ENCODE measurements at regions not wholly inside any gene's neighbourhood (a gene's known extent, or its start where the extent isn't known, plus 50 kb on each side); places are given as distances from the start of the nearest gene placed in this dataset.

DNA sequence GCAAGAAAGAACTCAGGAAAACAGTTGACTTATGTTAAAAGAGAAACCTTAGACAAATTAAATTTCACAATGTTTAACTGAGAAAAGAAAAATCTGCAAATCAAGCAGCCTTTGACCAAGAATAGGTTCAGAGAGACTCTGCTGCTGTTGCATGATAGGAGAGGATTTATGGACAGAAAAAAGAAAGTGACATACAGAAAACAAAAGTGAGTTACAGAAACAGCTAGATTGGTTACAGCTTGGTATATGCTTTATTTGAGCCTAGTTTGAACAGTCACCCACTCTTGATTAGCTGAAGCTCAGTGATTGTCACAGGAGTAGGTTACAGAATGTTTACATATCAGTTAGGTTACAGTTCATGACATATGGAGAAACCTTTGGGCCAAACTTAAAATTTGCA, 258.2 kb upstream of the SPOPL start:
- no peak for TF ChIP-seq POLR2A (IDR thresholded peaks at IDR 0.05; ENCODE audit: extremely low read depth, insufficient read length)
- TF ChIP-seq, protein P1, sequence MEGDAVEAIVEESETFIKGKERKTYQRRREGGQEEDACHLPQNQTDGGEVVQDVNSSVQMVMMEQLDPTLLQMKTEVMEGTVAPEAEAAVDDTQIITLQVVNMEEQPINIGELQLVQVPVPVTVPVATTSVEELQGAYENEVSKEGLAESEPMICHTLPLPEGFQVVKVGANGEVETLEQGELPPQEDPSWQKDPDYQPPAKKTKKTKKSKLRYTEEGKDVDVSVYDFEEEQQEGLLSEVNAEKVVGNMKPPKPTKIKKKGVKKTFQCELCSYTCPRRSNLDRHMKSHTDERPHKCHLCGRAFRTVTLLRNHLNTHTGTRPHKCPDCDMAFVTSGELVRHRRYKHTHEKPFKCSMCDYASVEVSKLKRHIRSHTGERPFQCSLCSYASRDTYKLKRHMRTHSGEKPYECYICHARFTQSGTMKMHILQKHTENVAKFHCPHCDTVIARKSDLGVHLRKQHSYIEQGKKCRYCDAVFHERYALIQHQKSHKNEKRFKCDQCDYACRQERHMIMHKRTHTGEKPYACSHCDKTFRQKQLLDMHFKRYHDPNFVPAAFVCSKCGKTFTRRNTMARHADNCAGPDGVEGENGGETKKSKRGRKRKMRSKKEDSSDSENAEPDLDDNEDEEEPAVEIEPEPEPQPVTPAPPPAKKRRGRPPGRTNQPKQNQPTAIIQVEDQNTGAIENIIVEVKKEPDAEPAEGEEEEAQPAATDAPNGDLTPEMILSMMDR (IDR thresholded peaks at IDR 0.05; ENCODE audit: low read depth, low read length), result no peak
